ENCODE measurements at regions not wholly inside any gene's neighbourhood (a gene's known extent, or its start where the extent isn't known, plus 50 kb on each side); places are given as distances from the start of the nearest gene placed in this dataset.

DNA sequence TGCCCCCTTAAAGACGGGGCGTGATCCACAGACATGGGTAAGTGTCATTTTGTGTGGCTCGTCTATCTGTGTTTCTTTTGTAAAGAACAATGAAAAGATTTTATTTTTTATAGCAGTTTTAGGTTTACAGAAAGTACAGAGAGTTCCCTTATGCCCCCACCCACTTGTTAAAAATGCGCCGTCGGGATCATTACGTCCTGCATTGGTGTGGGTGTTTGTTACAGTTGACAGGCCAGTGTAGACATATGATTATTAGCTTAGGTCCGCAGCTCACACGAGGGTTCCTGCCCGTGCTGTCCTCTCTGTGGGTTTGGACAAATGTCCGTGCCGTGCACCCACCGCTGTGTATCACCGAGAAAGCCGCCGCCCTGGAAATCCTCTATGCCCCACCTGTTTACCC, 50.5 kb downstream of the RGS12 start:
- FAIRE-seq, result no peak

GRCh38 chr4:3344104-3344503, 51.3 kb downstream of the RGS12 start:
- TF ChIP-seq POLR2A (IDR thresholded peaks at IDR 0.05; ENCODE audit: low read depth, low read length), result no peak
- FAIRE-seq (no peak), DNase-seq (ENCODE audit: insufficient read length, low spot score) (no peak)

More for the DNA sequence above, 50.5 kb downstream of the RGS12 start:
- no peak for DNase-seq (ENCODE audit: insufficient read length, low spot score)
- no peak for TF ChIP-seq PAX5 (IDR thresholded peaks at IDR 0.05; ENCODE audit: insufficient read depth, low read length, severe bottlenecking)
- TF ChIP-seq SPI1 (IDR thresholded peaks at IDR 0.05; ENCODE audit: low read depth, low read length), result no peak
- no peak for TF ChIP-seq POU2F2 (IDR thresholded peaks at IDR 0.05; ENCODE audit: low read depth, low read length)
- no peak for TF ChIP-seq TAF1 (IDR thresholded peaks at IDR 0.05; ENCODE audit: low read depth, low read length)
- no peak for TF ChIP-seq POLR2A (IDR thresholded peaks at IDR 0.05; ENCODE audit: low read depth, low read length)
- TF ChIP-seq POLR2AphosphoS5 (IDR thresholded peaks at IDR 0.05; ENCODE audit: low read depth, low read length), result no peak

GRCh38 chr4:3344596-3344995, 51.8 kb downstream of the RGS12 start:
- FAIRE-seq, result no peak
- DNase-seq (ENCODE audit: insufficient read length, low spot score), result no peak
- TF ChIP-seq TAF1 (IDR thresholded peaks at IDR 0.05; ENCODE audit: low read depth, low read length) (no peak), POU2F2 (IDR thresholded peaks at IDR 0.05; ENCODE audit: low read depth, low read length) (no peak), POLR2AphosphoS5 (IDR thresholded peaks at IDR 0.05; ENCODE audit: low read depth, low read length) (no peak), PAX5 (IDR thresholded peaks at IDR 0.05; ENCODE audit: insufficient read depth, low read length, severe bottlenecking) (no peak), SPI1 (IDR thresholded peaks at IDR 0.05; ENCODE audit: low read depth, low read length) (no peak), POLR2A (IDR thresholded peaks at IDR 0.05; ENCODE audit: low read depth, low read length) (no peak)

- no peak for FAIRE-seq
- no peak for TF ChIP-seq POLR2AphosphoS5 (IDR thresholded peaks at IDR 0.05; ENCODE audit: low read depth, low read length)
- TF ChIP-seq SPI1 (IDR thresholded peaks at IDR 0.05; ENCODE audit: low read depth, low read length), result no peak
- no peak for TF ChIP-seq TAF1 (IDR thresholded peaks at IDR 0.05; ENCODE audit: low read depth, low read length)
- TF ChIP-seq PAX5 (IDR thresholded peaks at IDR 0.05; ENCODE audit: insufficient read depth, low read length, severe bottlenecking), result no peak
- no peak for TF ChIP-seq POU2F2 (IDR thresholded peaks at IDR 0.05; ENCODE audit: low read depth, low read length)
- TF ChIP-seq POLR2A (IDR thresholded peaks at IDR 0.05; ENCODE audit: low read depth, low read length), result no peak
- no peak for DNase-seq (ENCODE audit: insufficient read length, low spot score)
Measured at GRCh38 chr4:3345384-3345783, 52.6 kb downstream of the RGS12 start.

- DNase-seq (ENCODE audit: insufficient read length, low spot score) (peak; percentile 57), FAIRE-seq (peak; percentile 87)
- TF ChIP-seq POLR2A (IDR thresholded peaks at IDR 0.05; ENCODE audit: low read depth, low read length), result no peak
- TF ChIP-seq TAF1 (IDR thresholded peaks at IDR 0.05; ENCODE audit: low read depth, low read length), result no peak
- no peak for TF ChIP-seq POLR2AphosphoS5 (IDR thresholded peaks at IDR 0.05; ENCODE audit: low read depth, low read length)
- TF ChIP-seq PAX5 (IDR thresholded peaks at IDR 0.05; ENCODE audit: insufficient read depth, low read length, severe bottlenecking), result no peak
- TF ChIP-seq SPI1 (IDR thresholded peaks at IDR 0.05; ENCODE audit: low read depth, low read length), result no peak
- no peak for TF ChIP-seq POU2F2 (IDR thresholded peaks at IDR 0.05; ENCODE audit: low read depth, low read length)
Measured at GRCh38 chr4:3346146-3346545, 53.3 kb downstream of the RGS12 start.

DNA sequence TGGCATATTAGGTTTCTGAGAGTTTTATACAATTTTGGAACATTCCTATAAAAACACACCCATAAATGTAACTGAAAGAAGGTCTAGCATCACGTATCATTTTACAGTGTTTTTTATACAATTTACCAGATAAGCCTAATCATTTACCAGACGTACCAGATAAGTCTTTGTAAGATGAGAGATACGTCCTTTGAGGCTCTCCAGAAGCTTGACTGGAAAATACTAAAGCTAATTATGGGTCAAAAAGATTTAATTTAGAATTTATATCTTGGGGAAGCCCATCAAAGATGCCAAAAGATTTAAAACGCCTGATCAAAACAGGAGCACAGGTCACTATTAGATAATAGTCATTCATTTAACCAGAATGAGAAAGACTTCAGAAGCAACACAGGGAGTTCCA, 55.0 kb downstream of the RGS12 start:
- no peak for DNase-seq (ENCODE audit: insufficient read length, low spot score)
- peak; percentile 31 for FAIRE-seq
- TF ChIP-seq TAF1 (IDR thresholded peaks at IDR 0.05; ENCODE audit: low read depth, low read length) (no peak), PAX5 (IDR thresholded peaks at IDR 0.05; ENCODE audit: insufficient read depth, low read length, severe bottlenecking) (no peak), POLR2A (IDR thresholded peaks at IDR 0.05; ENCODE audit: low read depth, low read length) (no peak), POLR2AphosphoS5 (IDR thresholded peaks at IDR 0.05; ENCODE audit: low read depth, low read length) (no peak), SPI1 (IDR thresholded peaks at IDR 0.05; ENCODE audit: low read depth, low read length) (no peak), POU2F2 (IDR thresholded peaks at IDR 0.05; ENCODE audit: low read depth, low read length) (no peak)

- DNase-seq (ENCODE audit: insufficient read length, low spot score), result no peak
- no peak for FAIRE-seq
- TF ChIP-seq POLR2AphosphoS5 (IDR thresholded peaks at IDR 0.05; ENCODE audit: low read depth, low read length), result no peak
- TF ChIP-seq PAX5 (IDR thresholded peaks at IDR 0.05; ENCODE audit: insufficient read depth, low read length, severe bottlenecking), result no peak
- no peak for TF ChIP-seq SPI1 (IDR thresholded peaks at IDR 0.05; ENCODE audit: low read depth, low read length)
- TF ChIP-seq POLR2A (IDR thresholded peaks at IDR 0.05; ENCODE audit: low read depth, low read length), result no peak
- no peak for TF ChIP-seq TAF1 (IDR thresholded peaks at IDR 0.05; ENCODE audit: low read depth, low read length)
- TF ChIP-seq POU2F2 (IDR thresholded peaks at IDR 0.05; ENCODE audit: low read depth, low read length), result no peak
Measured at GRCh38 chr4:3348621-3349020, 55.8 kb downstream of the RGS12 start.

GRCh38 chr4:3349116-3349515, 56.3 kb downstream of the RGS12 start:
- FAIRE-seq (no peak), DNase-seq (ENCODE audit: insufficient read length, low spot score) (no peak)
- TF ChIP-seq POU2F2 (IDR thresholded peaks at IDR 0.05; ENCODE audit: low read depth, low read length) (no peak), POLR2AphosphoS5 (IDR thresholded peaks at IDR 0.05; ENCODE audit: low read depth, low read length) (no peak), SPI1 (IDR thresholded peaks at IDR 0.05; ENCODE audit: low read depth, low read length) (no peak), TAF1 (IDR thresholded peaks at IDR 0.05; ENCODE audit: low read depth, low read length) (no peak), POLR2A (IDR thresholded peaks at IDR 0.05; ENCODE audit: low read depth, low read length) (no peak), PAX5 (IDR thresholded peaks at IDR 0.05; ENCODE audit: insufficient read depth, low read length, severe bottlenecking) (no peak)

- DNase-seq (ENCODE audit: insufficient read length, low spot score) (no peak), FAIRE-seq (no peak)
- no peak for TF ChIP-seq POLR2AphosphoS5 (IDR thresholded peaks at IDR 0.05; ENCODE audit: low read depth, low read length)
- TF ChIP-seq POU2F2 (IDR thresholded peaks at IDR 0.05; ENCODE audit: low read depth, low read length), result no peak
- no peak for TF ChIP-seq SPI1 (IDR thresholded peaks at IDR 0.05; ENCODE audit: low read depth, low read length)
- TF ChIP-seq TAF1 (IDR thresholded peaks at IDR 0.05; ENCODE audit: low read depth, low read length), result no peak
- TF ChIP-seq POLR2A (IDR thresholded peaks at IDR 0.05; ENCODE audit: low read depth, low read length), result no peak
- no peak for TF ChIP-seq PAX5 (IDR thresholded peaks at IDR 0.05; ENCODE audit: insufficient read depth, low read length, severe bottlenecking)
Measured at GRCh38 chr4:3351997-3352396, 59.2 kb downstream of the RGS12 start.

DNA sequence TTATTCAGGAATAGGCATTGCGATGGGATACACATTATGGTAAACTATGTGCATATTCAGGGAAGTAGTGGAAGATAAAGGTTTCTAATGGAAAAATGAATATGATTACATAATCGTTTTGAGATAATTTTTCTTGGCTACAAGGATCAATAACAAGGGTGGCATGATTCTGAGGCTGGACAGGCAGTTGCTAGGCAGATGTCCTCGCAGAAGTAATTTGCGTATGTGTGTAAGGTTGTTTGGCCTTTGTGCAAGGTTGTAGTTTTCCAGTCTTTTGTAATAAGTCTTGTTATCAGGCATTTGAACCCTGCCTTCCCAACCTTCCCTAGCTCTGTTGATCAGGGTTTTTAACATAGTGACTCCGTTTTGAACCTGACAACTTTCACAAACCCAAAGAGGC, 59.7 kb downstream of the RGS12 start:
- DNase-seq (ENCODE audit: insufficient read length, low spot score) (no peak), FAIRE-seq (no peak)
- TF ChIP-seq SPI1 (IDR thresholded peaks at IDR 0.05; ENCODE audit: low read depth, low read length) (no peak), TAF1 (IDR thresholded peaks at IDR 0.05; ENCODE audit: low read depth, low read length) (no peak), POLR2AphosphoS5 (IDR thresholded peaks at IDR 0.05; ENCODE audit: low read depth, low read length) (no peak), POLR2A (IDR thresholded peaks at IDR 0.05; ENCODE audit: low read depth, low read length) (no peak), POU2F2 (IDR thresholded peaks at IDR 0.05; ENCODE audit: low read depth, low read length) (no peak), PAX5 (IDR thresholded peaks at IDR 0.05; ENCODE audit: insufficient read depth, low read length, severe bottlenecking) (no peak)

All from GM12891 (cell line).